Kidney (tissue), 13 donors: ENCODE measurements at regions not wholly inside any gene's neighbourhood (a gene's known extent, or its start where the extent isn't known, plus 50 kb on each side); places are given as distances from the start of the nearest gene placed in this dataset.

ENCODE experiments used
- DNase-seq, 5 donors: peaks; one replicate each; pipeline ENCODE4 v3.0.0-alpha.2; 2013 to 2020
- FAIRE-seq: peaks from 2 replicates; lab custom pipeline; 2012; peaks lifted over from hg19 to GRCh38; lab: Jason Lieb, UNC
- H3K27ac ChIP-seq, 2 donors: one replicate each; pipeline ENCODE4 v1.7.0; 2013; ENCODE audit warnings: low read depth in 2 of 2, low read length in 2 of 2, inconsistent platforms in 1 of 2
- H3K27me3 ChIP-seq: one replicate; pipeline ENCODE4 v1.7.1; 2013; ENCODE audit warnings: low read length, inconsistent platforms; ENCODE audit not compliant: control insufficient read depth, insufficient read depth
- H3K36me3 ChIP-seq, 3 donors: one replicate each; pipeline versions ENCODE4 v1.7.0 to v1.7.1; 2013; ENCODE audit warnings: low read length in 3 of 3, control low read depth in 1 of 3, inconsistent platforms in 1 of 3; ENCODE audit not compliant: insufficient read depth in 3 of 3, control insufficient read depth in 2 of 3
- H3K4me1 ChIP-seq, 3 donors: one replicate each; pipeline versions ENCODE4 v1.7.0 to v1.7.1; 2013; ENCODE audit warnings: low read length in 3 of 3, inconsistent platforms in 1 of 3, low read depth in 1 of 3; ENCODE audit not compliant: control insufficient read depth in 2 of 3, insufficient read depth in 2 of 3
- H3K4me3 ChIP-seq, 3 donors: one replicate each; pipeline versions ENCODE4 v1.7.0 to v1.8.1; 2013; ENCODE audit warnings: low read length in 3 of 3, control low read depth in 1 of 3, inconsistent platforms in 1 of 3
- H3K9ac ChIP-seq, 3 donors: one replicate each; pipeline versions ENCODE4 v1.7.0 to v1.7.1; 2013; ENCODE audit warnings: low read length in 3 of 3, control low read depth in 1 of 3, inconsistent platforms in 1 of 3
- H3K9me3 ChIP-seq, 3 donors: one replicate each; pipeline versions ENCODE4 v1.7.0 to v1.7.1; 2013; ENCODE audit warnings: low read length in 3 of 3, control low read depth in 1 of 3, inconsistent platforms in 1 of 3; ENCODE audit not compliant: control insufficient read depth in 2 of 3, insufficient read depth in 1 of 3
- intact Hi-C: fragments of 100-400 bp; cut with DNase I; formaldehyde crosslinking; loops from one replicate; pipeline ENCODE4 v1.11.1; 2022
- TF ChIP-seq, protein P1 (sequence below): IDR thresholded peaks from 3 replicates; pipeline ENCODE4 v1.5.1; 2012; ENCODE audit warnings: mild to moderate bottlenecking, moderate library complexity, borderline replicate concordance; ENCODE audit not compliant: insufficient read depth; ENCODE audit errors: extremely low read depth
- donor health status: control.
- donor health status: control.
- donor health status: control.
- donor health status: control.
- donor health status: control.
- donor health status: DM: yes; HTN: yes; CAD: no.
- donor health status: Normal renal cell carcinoma (clear cell type).

- Histone ChIP-seq H3K27me3 (no peaks in the 10 kb centered on the region), H3K9me3 (no peaks in the 10 kb centered on the region), H3K4me3 (peak overlapping the region in 1 of 3 donors; percentile 50), H3K36me3 (no peaks in the 10 kb centered on the region), H3K9ac (no peak overlapping the region), H3K27ac (no peak overlapping the region), H3K4me1 (no peaks in the 10 kb centered on the region)
- TF ChIP-seq, protein P1, sequence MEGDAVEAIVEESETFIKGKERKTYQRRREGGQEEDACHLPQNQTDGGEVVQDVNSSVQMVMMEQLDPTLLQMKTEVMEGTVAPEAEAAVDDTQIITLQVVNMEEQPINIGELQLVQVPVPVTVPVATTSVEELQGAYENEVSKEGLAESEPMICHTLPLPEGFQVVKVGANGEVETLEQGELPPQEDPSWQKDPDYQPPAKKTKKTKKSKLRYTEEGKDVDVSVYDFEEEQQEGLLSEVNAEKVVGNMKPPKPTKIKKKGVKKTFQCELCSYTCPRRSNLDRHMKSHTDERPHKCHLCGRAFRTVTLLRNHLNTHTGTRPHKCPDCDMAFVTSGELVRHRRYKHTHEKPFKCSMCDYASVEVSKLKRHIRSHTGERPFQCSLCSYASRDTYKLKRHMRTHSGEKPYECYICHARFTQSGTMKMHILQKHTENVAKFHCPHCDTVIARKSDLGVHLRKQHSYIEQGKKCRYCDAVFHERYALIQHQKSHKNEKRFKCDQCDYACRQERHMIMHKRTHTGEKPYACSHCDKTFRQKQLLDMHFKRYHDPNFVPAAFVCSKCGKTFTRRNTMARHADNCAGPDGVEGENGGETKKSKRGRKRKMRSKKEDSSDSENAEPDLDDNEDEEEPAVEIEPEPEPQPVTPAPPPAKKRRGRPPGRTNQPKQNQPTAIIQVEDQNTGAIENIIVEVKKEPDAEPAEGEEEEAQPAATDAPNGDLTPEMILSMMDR, result no peak
- FAIRE-seq (no peak), DNase-seq (peak in 2 of 5 donors; percentile 31 to 51)
- intact Hi-C loops, result no loop called here
Observed at GRCh38 chr3:23079976-23080375, 123.2 kb upstream of the UBE2E2 start.

DNA sequence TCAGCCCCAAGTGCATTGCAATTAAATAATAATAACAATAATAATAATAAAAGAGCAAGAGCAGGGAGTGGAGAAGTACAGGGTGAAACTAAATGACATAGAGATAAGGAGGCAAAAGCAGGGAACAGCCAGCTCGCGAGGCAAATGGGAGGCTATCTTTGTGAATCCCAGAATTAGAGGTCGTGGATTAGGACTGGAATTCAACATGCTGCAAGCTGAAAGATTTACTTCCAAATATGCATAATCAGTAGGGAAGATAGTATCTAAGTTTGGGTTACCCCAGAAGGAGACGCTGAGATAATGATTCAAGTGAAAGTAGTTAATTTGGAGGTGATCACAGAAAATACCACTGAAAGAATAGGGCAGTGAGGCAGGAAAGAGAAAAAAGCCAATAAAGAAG lies 119.4 kb upstream of the UBE2E2 start:
- no peaks in the 10 kb centered on the region for H3K27me3 ChIP-seq
- no peak overlapping the region for H3K27ac ChIP-seq
- intact Hi-C loops, result no loop called here
- no peaks in the 10 kb centered on the region for H3K4me1 ChIP-seq
- no peak for FAIRE-seq
- TF ChIP-seq, protein P1, result no peak
- no peak for DNase-seq
- no peak overlapping the region for H3K4me3 ChIP-seq
- H3K36me3 ChIP-seq, result no peaks in the 10 kb centered on the region
- H3K9me3 ChIP-seq, result no peaks in the 10 kb centered on the region
- no peak overlapping the region for H3K9ac ChIP-seq

GRCh38 chr3:23084367-23084766 lies 118.8 kb upstream of the UBE2E2 start:
- Histone ChIP-seq H3K4me3 (no peak overlapping the region), H3K27me3 (no peaks in the 10 kb centered on the region), H3K9ac (no peak overlapping the region), H3K36me3 (no peaks in the 10 kb centered on the region), H3K4me1 (no peaks in the 10 kb centered on the region), H3K27ac (no peak overlapping the region), H3K9me3 (no peaks in the 10 kb centered on the region)
- intact Hi-C loops, result no loop called here
- TF ChIP-seq, protein P1, result no peak
- no peak for FAIRE-seq
- no peak for DNase-seq

DNA sequence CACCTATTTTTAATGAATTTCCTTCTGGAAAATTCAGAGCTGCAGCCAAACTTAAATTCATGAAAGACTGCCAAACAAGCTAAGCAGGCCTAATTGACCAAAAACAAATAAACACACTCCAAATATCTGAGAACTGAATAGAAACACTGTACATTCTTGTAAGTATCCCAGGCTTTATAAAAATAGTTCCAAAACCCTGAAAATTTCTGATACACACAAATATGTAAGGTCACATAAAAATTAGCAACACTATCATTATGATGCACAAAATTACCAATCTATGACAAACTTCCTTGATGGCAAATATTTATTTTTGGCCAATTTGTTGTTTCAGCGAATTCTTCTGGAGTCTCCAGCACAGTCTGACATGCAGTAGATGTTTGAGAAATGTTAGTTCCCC lies 117.9 kb upstream of the UBE2E2 start:
- no peak overlapping the region for H3K9ac ChIP-seq
- no peaks in the 10 kb centered on the region for H3K9me3 ChIP-seq
- H3K27ac ChIP-seq, result peak overlapping the region in 1 of 2 donors; percentile 41
- TF ChIP-seq, protein P1, result no peak
- H3K36me3 ChIP-seq, result no peaks in the 10 kb centered on the region
- H3K4me3 ChIP-seq, result no peak overlapping the region
- H3K27me3 ChIP-seq, result no peaks in the 10 kb centered on the region
- no peak for FAIRE-seq
- intact Hi-C loops, result no loop called here
- H3K4me1 ChIP-seq, result no peaks in the 10 kb centered on the region
- DNase-seq, result no peak
